ENCODE measurements at regions not wholly inside any gene's neighbourhood (a gene's known extent, or its start where the extent isn't known, plus 50 kb on each side); places are given as distances from the start of the nearest gene placed in this dataset.

GRCh38 chr9:78615372-78615771, 318.4 kb downstream of the PSAT1 start:
- TF ChIP-seq, protein P1, sequence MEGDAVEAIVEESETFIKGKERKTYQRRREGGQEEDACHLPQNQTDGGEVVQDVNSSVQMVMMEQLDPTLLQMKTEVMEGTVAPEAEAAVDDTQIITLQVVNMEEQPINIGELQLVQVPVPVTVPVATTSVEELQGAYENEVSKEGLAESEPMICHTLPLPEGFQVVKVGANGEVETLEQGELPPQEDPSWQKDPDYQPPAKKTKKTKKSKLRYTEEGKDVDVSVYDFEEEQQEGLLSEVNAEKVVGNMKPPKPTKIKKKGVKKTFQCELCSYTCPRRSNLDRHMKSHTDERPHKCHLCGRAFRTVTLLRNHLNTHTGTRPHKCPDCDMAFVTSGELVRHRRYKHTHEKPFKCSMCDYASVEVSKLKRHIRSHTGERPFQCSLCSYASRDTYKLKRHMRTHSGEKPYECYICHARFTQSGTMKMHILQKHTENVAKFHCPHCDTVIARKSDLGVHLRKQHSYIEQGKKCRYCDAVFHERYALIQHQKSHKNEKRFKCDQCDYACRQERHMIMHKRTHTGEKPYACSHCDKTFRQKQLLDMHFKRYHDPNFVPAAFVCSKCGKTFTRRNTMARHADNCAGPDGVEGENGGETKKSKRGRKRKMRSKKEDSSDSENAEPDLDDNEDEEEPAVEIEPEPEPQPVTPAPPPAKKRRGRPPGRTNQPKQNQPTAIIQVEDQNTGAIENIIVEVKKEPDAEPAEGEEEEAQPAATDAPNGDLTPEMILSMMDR (IDR thresholded peaks at IDR 0.05) = no peak
- no peak for TF ChIP-seq POLR2AphosphoS5 (IDR thresholded peaks at IDR 0.05)
- TF ChIP-seq POLR2A (IDR thresholded peaks at IDR 0.05) = no peak

All from breast epithelium (tissue), 3 donors.